DOHH2 (cell line): ENCODE measurements at regions not wholly inside any gene's neighbourhood (a gene's known extent, or its start where the extent isn't known, plus 50 kb on each side); places are given as distances from the start of the nearest gene placed in this dataset.

Experiments used
- H3F3A ChIP-seq: fragments of 200-600 bp; sonication (generic), shearing (Covaris generic); 2 replicates; pipeline ENCODE4 v1.6.0; 2016; ENCODE audit warnings: antibody characterized with exemption, mild to moderate bottlenecking; ENCODE audit not compliant: control insufficient read depth, insufficient read depth
- H3K27ac ChIP-seq: fragments of 200-600 bp; sonication (generic); 2 replicates; pipeline ENCODE4 v1.5.1; 2014; ENCODE audit warnings: low read depth, mild to moderate bottlenecking, low read length, moderate library complexity
- H3K27me3 ChIP-seq: fragments of 200-600 bp; sonication (generic); 2 replicates; pipeline ENCODE4 v1.6.1; 2014; ENCODE audit warnings: mild to moderate bottlenecking, low read length, mixed read lengths; ENCODE audit not compliant: control insufficient read depth
- H3K36me3 ChIP-seq: fragments of 200-600 bp; sonication (generic); 2 replicates; pipeline ENCODE4 v1.6.1; 2014; ENCODE audit warnings: mild to moderate bottlenecking, low read length, moderate library complexity, mixed read lengths; ENCODE audit not compliant: control insufficient read depth
- H3K4me1 ChIP-seq: fragments of 200-600 bp; sonication (generic); 2 replicates; pipeline ENCODE4 v1.6.1; 2014; ENCODE audit warnings: mild to moderate bottlenecking, low read length, mixed read lengths; ENCODE audit not compliant: control insufficient read depth
- H3K4me2 ChIP-seq: fragments of 200-600 bp; sonication (generic); 2 replicates; pipeline ENCODE4 v1.6.0; 2014; ENCODE audit warnings: mild to moderate bottlenecking, low read length, moderate library complexity
- H3K4me3 ChIP-seq: fragments of 200-600 bp; sonication (generic); 2 replicates; pipeline ENCODE4 v1.5.1; 2014; ENCODE audit warnings: mild to moderate bottlenecking, low read length, mixed read lengths
- H3K79me2 ChIP-seq: fragments of 200-600 bp; sonication (generic); 2 replicates; pipeline ENCODE4 v1.6.1; 2014; ENCODE audit warnings: mild to moderate bottlenecking, low read length, mixed read lengths; ENCODE audit not compliant: control insufficient read depth
- H3K9me2 ChIP-seq: fragments of 200-600 bp; sonication (generic); replicated peaks from 2 replicates; pipeline ENCODE4 v1.6.1; 2014; ENCODE audit warnings: mild to moderate bottlenecking, low read length, mixed read lengths; ENCODE audit not compliant: control insufficient read depth
- H3K9me3 ChIP-seq: fragments of 200-600 bp; sonication (generic); 2 replicates; pipeline ENCODE4 v1.6.1; 2014; ENCODE audit warnings: antibody characterized with exemption, low read length, mixed read lengths; ENCODE audit not compliant: control insufficient read depth, insufficient read depth
- H4K20me1 ChIP-seq: fragments of 200-600 bp; sonication (generic); 2 replicates; pipeline ENCODE4 v1.6.0; 2014; ENCODE audit warnings: low read depth, mild to moderate bottlenecking, antibody characterized with exemption, low read length, moderate library complexity; ENCODE audit not compliant: control insufficient read depth, insufficient read depth
- EZH2phosphoT487 ChIP-seq: fragments of 200-600 bp; sonication (generic); IDR thresholded peaks from 2 replicates; pipeline ENCODE4 v1.6.1; 2017; ENCODE audit warnings: borderline replicate concordance, mild to moderate bottlenecking, antibody characterized with exemption, low read length, moderate library complexity, mixed read lengths
- TF ChIP-seq, protein P1 (sequence below): fragments of 200-600 bp; sonication (generic); IDR thresholded peaks from one replicate; pipeline ENCODE4 v1.5.1; 2014; ENCODE audit warnings: antibody characterized with exemption, mild to moderate bottlenecking, low read depth, low read length; ENCODE audit not compliant: poor library complexity, severe bottlenecking

DNA sequence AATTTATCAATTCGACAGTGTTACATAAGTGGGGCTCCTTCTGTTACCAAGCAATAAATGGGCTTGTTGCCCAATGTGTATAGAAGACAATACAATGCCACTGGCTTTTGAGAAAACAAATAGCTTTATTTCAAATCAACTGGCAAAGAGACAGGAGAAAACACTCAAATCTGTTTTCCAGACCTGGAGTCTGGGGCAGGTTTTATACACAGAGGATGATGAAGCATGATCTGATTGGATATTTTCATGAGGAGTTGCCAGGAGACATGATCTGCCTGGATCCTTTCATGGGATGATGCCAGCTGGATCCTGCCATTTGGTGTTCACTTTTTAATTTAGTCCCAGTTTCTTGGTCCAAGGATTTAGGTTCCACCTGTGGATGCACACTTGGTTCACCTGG, 287.9 kb downstream of the CXXC4 start:
- Histone ChIP-seq H3F3A (no peaks in the 10 kb centered on the region), H3K79me2 (no peaks in the 10 kb centered on the region), H3K4me3 (no peak overlapping the region), H3K9me2 (no peaks in the 10 kb centered on the region; the same call in 1 of the 2 replicates), H3K27me3 (no peaks in the 10 kb centered on the region), H3K27ac (no peak overlapping the region), H4K20me1 (no peaks in the 10 kb centered on the region), H3K4me1 (no peaks in the 10 kb centered on the region), H3K9me3 (no peaks in the 10 kb centered on the region), H3K4me2 (no peak overlapping the region), H3K36me3 (no peaks in the 10 kb centered on the region)
- TF ChIP-seq EZH2phosphoT487: no peak
- TF ChIP-seq, protein P1, sequence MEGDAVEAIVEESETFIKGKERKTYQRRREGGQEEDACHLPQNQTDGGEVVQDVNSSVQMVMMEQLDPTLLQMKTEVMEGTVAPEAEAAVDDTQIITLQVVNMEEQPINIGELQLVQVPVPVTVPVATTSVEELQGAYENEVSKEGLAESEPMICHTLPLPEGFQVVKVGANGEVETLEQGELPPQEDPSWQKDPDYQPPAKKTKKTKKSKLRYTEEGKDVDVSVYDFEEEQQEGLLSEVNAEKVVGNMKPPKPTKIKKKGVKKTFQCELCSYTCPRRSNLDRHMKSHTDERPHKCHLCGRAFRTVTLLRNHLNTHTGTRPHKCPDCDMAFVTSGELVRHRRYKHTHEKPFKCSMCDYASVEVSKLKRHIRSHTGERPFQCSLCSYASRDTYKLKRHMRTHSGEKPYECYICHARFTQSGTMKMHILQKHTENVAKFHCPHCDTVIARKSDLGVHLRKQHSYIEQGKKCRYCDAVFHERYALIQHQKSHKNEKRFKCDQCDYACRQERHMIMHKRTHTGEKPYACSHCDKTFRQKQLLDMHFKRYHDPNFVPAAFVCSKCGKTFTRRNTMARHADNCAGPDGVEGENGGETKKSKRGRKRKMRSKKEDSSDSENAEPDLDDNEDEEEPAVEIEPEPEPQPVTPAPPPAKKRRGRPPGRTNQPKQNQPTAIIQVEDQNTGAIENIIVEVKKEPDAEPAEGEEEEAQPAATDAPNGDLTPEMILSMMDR: no peak

DNA sequence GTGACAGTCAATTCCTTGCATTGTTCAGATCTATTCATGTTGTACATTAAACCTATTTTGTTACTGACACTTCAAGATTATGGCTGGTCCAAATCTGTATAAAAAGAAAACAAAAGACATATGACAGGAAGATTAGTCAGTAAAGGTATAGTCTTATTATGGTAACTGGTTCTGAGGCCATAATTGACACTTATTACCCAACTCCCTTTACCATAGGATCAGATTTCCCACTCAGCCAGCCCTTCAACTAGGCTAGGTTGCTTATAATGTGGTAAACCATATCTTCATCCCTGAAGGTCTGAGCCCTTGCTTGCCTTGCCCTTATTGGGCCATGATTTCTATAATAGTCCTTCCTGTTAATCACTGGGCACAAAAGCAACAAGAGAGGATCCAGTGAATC, 289.6 kb downstream of the CXXC4 start:
- Histone ChIP-seq H3K4me3 (no peak overlapping the region), H3K36me3 (no peaks in the 10 kb centered on the region), H3K9me3 (no peaks in the 10 kb centered on the region), H3K79me2 (no peaks in the 10 kb centered on the region), H4K20me1 (no peaks in the 10 kb centered on the region), H3F3A (no peaks in the 10 kb centered on the region), H3K4me2 (no peak overlapping the region), H3K4me1 (no peaks in the 10 kb centered on the region), H3K27me3 (no peaks in the 10 kb centered on the region), H3K9me2 (no peaks in the 10 kb centered on the region; the same call in 1 of the 2 replicates), H3K27ac (no peak overlapping the region)
- TF ChIP-seq, protein P1: no peak
- no peak for TF ChIP-seq EZH2phosphoT487

DNA sequence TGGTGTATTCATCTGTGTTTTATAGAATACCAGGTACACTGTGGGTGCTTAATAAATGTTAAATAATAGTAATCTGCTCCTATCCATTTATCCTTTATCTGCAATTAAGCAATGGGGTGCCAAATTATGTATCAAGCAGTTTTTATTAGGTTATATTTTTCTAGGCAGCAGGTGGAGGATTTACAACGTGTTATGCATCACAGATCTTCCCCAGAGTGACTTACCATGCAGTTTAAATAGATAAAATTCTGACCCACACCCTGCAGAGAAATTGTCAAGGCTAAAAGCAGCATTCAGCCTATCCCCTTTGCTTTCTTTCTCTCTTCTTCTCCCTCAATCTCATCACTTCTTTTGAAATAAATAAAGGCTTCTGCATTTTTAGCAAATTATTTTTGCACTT, 306.4 kb downstream of the CXXC4 start:
- Histone ChIP-seq H3K4me3 (no peak overlapping the region), H3K4me2 (no peak overlapping the region), H3K27me3 (no peaks in the 10 kb centered on the region), H3K27ac (no peak overlapping the region), H3F3A (no peaks in the 10 kb centered on the region), H3K36me3 (no peaks in the 10 kb centered on the region), H3K9me2 (no peaks in the 10 kb centered on the region), H3K79me2 (no peaks in the 10 kb centered on the region), H3K9me3 (no peaks in the 10 kb centered on the region), H4K20me1 (no peaks in the 10 kb centered on the region), H3K4me1 (no peaks in the 10 kb centered on the region)
- TF ChIP-seq EZH2phosphoT487: no peak
- TF ChIP-seq, protein P1: no peak

DNA sequence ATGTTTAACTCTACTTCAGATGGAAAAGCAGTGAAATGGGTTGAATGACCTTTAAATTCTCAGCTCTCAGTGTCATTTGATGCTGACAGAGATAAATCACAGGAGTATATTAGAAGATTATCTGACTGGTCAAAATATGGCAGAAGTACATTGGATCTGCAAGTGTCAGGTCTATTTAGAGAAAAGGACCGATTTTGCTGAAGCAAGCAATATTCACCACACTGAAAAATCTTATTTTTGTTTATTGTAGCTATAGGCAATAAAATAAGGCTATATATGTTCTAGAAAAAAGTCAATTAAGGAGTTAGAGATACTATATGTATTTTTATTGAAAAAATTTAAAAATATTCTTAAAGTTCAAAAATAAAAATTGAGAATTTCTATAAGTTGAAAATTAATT, 325.3 kb downstream of the CXXC4 start:
- no peak overlapping the region for H3K27ac ChIP-seq
- no peak overlapping the region for H3K4me3 ChIP-seq
- H3K27me3 ChIP-seq: no peaks in the 10 kb centered on the region
- no peaks in the 10 kb centered on the region for H3K9me2 ChIP-seq
- H3K4me2 ChIP-seq: no peak overlapping the region
- no peaks in the 10 kb centered on the region for H3K9me3 ChIP-seq
- no peaks in the 10 kb centered on the region for H4K20me1 ChIP-seq
- no peaks in the 10 kb centered on the region for H3K36me3 ChIP-seq
- no peaks in the 10 kb centered on the region for H3K79me2 ChIP-seq
- TF ChIP-seq, protein P1: no peak
- TF ChIP-seq EZH2phosphoT487: no peak
- H3F3A ChIP-seq: no peaks in the 10 kb centered on the region
- H3K4me1 ChIP-seq: no peaks in the 10 kb centered on the region
